Smooth muscle cell (in vitro differentiated cells): ENCODE measurements at regions not wholly inside any gene's neighbourhood (a gene's known extent, or its start where the extent isn't known, plus 50 kb on each side); places are given as distances from the start of the nearest gene placed in this dataset.

Experiments used
- DNase-seq: peaks from one replicate; lab custom pipeline; 2025; ENCODE audit not compliant: unreplicated experiment; lab: John Stamatoyannopoulos, UW
- H2AFZ ChIP-seq: fragments of 200-600 bp; sonication (generic); 2 replicates; pipeline ENCODE4 v1.6.0; 2016; ENCODE audit warnings: antibody characterized with exemption, low read depth, mild to moderate bottlenecking
- H3F3A ChIP-seq: fragments of 200-600 bp; sonication (generic); 2 replicates; pipeline ENCODE4 v1.6.0; 2017; ENCODE audit warnings: antibody characterized with exemption, low read depth
- H3K27ac ChIP-seq: fragments of 200-600 bp; sonication (generic); 2 replicates; pipeline ENCODE4 v1.5.1; 2016; ENCODE audit warnings: low read depth, mild to moderate bottlenecking
- H3K27me3 ChIP-seq: fragments of 200-600 bp; sonication (generic); 2 replicates; pipeline ENCODE4 v1.6.1; 2016; ENCODE audit warnings: low read depth, mild to moderate bottlenecking
- H3K36me3 ChIP-seq: fragments of 200-600 bp; sonication (generic); 2 replicates; pipeline ENCODE4 v1.5.1; 2016; ENCODE audit warnings: low read depth
- H3K4me1 ChIP-seq: fragments of 200-600 bp; sonication (generic); 2 replicates; pipeline ENCODE4 v1.5.1; 2016; ENCODE audit warnings: low read depth
- H3K4me2 ChIP-seq: fragments of 200-600 bp; sonication (generic); 2 replicates; pipeline ENCODE4 v1.6.0; 2016; ENCODE audit warnings: mild to moderate bottlenecking
- H3K4me3 ChIP-seq: fragments of 200-600 bp; sonication (generic); 2 replicates; pipeline ENCODE4 v1.5.1; 2016; ENCODE audit warnings: mild to moderate bottlenecking
- H3K79me2 ChIP-seq: fragments of 200-600 bp; sonication (generic); 2 replicates; pipeline ENCODE4 v1.6.0; 2016; ENCODE audit warnings: low read depth, mild to moderate bottlenecking
- H3K9ac ChIP-seq: fragments of 200-600 bp; sonication (generic); 2 replicates; pipeline ENCODE4 v1.6.0; 2016; ENCODE audit warnings: low read depth
- H3K9me3 ChIP-seq: fragments of 200-600 bp; sonication (generic); replicated peaks from 2 replicates; pipeline ENCODE4 v1.5.1; 2016; ENCODE audit warnings: low read depth
- H4K20me1 ChIP-seq: fragments of 200-600 bp; sonication (generic); 2 replicates; pipeline ENCODE4 v1.6.0; 2016; ENCODE audit warnings: low read depth
- WGBS: methylation state at CpG from one replicate; pipeline ENCODE4 v1.1.7; 2016; ENCODE audit warnings: low lambda C conversion rate; 5-methylcytosine and 5-hydroxymethylcytosine counted together
- TF ChIP-seq, protein P1 (sequence below): fragments of 200-600 bp; sonication (generic); IDR thresholded peaks from 2 replicates; pipeline ENCODE4 v1.5.1; 2017; ENCODE audit warnings: borderline replicate concordance, mild to moderate bottlenecking, antibody characterized with exemption; ENCODE audit not compliant: insufficient read depth, poor library complexity, severe bottlenecking

DNA sequence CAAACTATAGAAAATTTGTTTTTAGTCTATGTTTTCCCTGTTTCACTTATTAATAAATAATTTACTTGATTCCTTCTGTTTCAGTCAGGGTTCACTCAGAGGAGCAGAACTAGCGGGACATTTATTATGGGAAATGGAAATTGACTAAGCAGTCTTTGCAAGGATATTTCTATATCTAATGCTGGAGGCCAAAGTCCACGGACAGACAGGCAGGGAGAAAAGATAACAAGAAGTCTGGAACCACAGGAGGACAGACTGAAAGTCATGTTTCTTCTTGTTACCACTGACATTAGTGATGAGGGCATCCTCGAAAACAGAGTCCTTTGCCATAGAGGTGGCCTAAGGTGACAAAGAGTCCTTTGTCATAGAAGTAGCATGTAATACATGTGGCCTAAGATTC lies 744.5 kb upstream of the TMPRSS15 start:
- no peak for DNase-seq
- no peaks in the 10 kb centered on the region for H3F3A ChIP-seq
- no peaks in the 10 kb centered on the region for H3K9me3 ChIP-seq
- no peaks in the 10 kb centered on the region for H3K79me2 ChIP-seq
- no peaks in the 10 kb centered on the region for H3K36me3 ChIP-seq
- TF ChIP-seq, protein P1, sequence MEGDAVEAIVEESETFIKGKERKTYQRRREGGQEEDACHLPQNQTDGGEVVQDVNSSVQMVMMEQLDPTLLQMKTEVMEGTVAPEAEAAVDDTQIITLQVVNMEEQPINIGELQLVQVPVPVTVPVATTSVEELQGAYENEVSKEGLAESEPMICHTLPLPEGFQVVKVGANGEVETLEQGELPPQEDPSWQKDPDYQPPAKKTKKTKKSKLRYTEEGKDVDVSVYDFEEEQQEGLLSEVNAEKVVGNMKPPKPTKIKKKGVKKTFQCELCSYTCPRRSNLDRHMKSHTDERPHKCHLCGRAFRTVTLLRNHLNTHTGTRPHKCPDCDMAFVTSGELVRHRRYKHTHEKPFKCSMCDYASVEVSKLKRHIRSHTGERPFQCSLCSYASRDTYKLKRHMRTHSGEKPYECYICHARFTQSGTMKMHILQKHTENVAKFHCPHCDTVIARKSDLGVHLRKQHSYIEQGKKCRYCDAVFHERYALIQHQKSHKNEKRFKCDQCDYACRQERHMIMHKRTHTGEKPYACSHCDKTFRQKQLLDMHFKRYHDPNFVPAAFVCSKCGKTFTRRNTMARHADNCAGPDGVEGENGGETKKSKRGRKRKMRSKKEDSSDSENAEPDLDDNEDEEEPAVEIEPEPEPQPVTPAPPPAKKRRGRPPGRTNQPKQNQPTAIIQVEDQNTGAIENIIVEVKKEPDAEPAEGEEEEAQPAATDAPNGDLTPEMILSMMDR = no peak
- H4K20me1 ChIP-seq = no peaks in the 10 kb centered on the region
- no peak overlapping the region for H3K9ac ChIP-seq
- H3K27ac ChIP-seq = no peak overlapping the region
- H3K4me2 ChIP-seq = no peak overlapping the region
- no peaks in the 10 kb centered on the region for H3K4me1 ChIP-seq
- WGBS = 82% methylated on average over 3 of the region's 3 CpGs
- H2AFZ ChIP-seq = no peak overlapping the region
- no peaks in the 10 kb centered on the region for H3K27me3 ChIP-seq
- no peak overlapping the region for H3K4me3 ChIP-seq

DNA sequence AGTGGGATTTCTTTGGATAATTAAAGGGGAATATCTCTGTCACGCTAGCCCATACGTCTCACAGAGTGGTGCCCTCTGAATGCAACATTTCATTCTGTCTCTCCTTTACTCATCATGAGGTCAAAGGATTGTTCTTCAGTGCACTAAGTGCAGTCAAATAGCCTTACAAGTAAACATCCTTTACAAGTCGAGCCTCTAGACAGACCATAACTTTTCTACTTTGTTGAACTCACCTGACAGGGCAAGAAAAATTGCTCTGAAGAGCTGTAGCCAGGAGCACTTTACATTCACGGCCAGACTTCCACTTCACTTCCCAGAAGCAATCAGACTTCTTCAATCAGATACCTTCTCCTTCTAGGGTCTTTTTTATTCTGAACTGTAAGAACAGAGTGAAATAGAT lies 768.0 kb upstream of the TMPRSS15 start:
- no peaks in the 10 kb centered on the region for H3K79me2 ChIP-seq
- DNase-seq = no peak
- H3K4me1 ChIP-seq = no peaks in the 10 kb centered on the region
- no peak overlapping the region for H3K4me3 ChIP-seq
- no peaks in the 10 kb centered on the region for H3F3A ChIP-seq
- no peaks in the 10 kb centered on the region for H4K20me1 ChIP-seq
- H3K4me2 ChIP-seq = no peak overlapping the region
- H3K9me3 ChIP-seq = no peaks in the 10 kb centered on the region
- no peaks in the 10 kb centered on the region for H3K27me3 ChIP-seq
- H3K9ac ChIP-seq = no peak overlapping the region
- 54% methylated on average over 4 of the region's 4 CpGs for WGBS
- TF ChIP-seq, protein P1 = no peak
- H3K27ac ChIP-seq = no peak overlapping the region
- no peaks in the 10 kb centered on the region for H3K36me3 ChIP-seq
- H2AFZ ChIP-seq = no peak overlapping the region

DNA sequence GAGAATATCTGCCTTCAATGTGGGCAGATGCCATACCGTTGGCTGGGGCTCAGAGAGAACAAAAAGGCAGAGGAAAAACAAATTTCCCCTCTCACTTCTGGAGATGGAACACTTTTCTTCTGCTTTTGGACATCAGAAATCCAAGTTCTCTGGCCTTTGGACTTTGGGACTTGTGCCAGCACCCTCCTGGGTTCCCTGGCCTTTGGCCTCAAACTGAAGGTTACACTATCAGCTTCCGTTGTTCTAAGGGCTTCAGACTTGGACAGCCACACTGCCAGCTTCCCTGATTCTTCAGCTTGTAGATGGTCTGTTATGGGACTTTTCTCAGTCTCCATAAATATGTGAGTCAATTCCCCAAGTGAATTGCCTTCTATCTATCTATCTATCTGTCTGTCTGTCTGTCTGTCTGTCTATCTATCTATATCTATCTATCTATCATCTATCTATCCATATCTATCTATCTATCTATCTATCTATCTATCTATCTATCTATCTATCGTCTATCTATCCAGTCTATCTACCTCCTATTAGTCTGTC lies 778.1 kb upstream of the TMPRSS15 start:
- Histone ChIP-seq H3K27me3 (no peaks in the 10 kb centered on the region), H3K27ac (no peak overlapping the region), H3K4me2 (no peak overlapping the region), H3K79me2 (no peaks in the 10 kb centered on the region), H3K9me3 (no peaks in the 10 kb centered on the region), H3K9ac (no peak overlapping the region), H3K4me3 (no peak overlapping the region), H3K36me3 (no peaks in the 10 kb centered on the region), H3K4me1 (no peaks in the 10 kb centered on the region), H2AFZ (no peak overlapping the region), H3F3A (no peaks in the 10 kb centered on the region), H4K20me1 (no peaks in the 10 kb centered on the region)
- WGBS = 83% methylated on average over 3 of the region's 3 CpGs
- TF ChIP-seq, protein P1 = no peak
- DNase-seq = no peak

DNA sequence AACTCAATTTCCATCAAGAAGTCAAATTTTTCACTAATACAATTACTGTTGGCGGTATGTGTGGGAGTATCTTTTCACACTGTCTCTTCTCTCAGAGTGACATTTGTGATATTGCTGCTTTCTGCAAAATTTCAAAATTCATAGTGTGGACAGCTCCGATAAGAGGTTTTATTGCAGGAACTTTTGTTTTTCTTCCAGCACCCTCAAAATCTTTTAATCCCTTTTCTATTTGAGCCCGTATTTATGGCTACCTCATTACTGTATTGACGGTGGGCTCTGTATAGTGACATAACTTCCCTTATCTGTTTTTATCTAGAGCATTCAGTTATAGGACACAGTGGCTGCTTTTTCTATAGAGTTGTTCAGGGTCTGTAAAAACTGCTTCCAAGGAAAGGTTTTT lies 794.4 kb upstream of the TMPRSS15 start:
- no peak overlapping the region for H3K4me2 ChIP-seq
- no peak overlapping the region for H2AFZ ChIP-seq
- H3K79me2 ChIP-seq = no peaks in the 10 kb centered on the region
- no peaks in the 10 kb centered on the region for H3F3A ChIP-seq
- H3K36me3 ChIP-seq = no peaks in the 10 kb centered on the region
- H3K9me3 ChIP-seq = no peaks in the 10 kb centered on the region
- H3K9ac ChIP-seq = no peak overlapping the region
- H3K27me3 ChIP-seq = no peaks in the 10 kb centered on the region
- TF ChIP-seq, protein P1 = no peak
- no peak overlapping the region for H3K4me3 ChIP-seq
- H4K20me1 ChIP-seq = no peaks in the 10 kb centered on the region
- WGBS = 37% methylated on average over 4 of the region's 4 CpGs
- no peaks in the 10 kb centered on the region for H3K4me1 ChIP-seq
- DNase-seq = no peak
- H3K27ac ChIP-seq = no peak overlapping the region
